ENCODE measurements at regions not wholly inside any gene's neighbourhood (a gene's known extent, or its start where the extent isn't known, plus 50 kb on each side); places are given as distances from the start of the nearest gene placed in this dataset.

DNA sequence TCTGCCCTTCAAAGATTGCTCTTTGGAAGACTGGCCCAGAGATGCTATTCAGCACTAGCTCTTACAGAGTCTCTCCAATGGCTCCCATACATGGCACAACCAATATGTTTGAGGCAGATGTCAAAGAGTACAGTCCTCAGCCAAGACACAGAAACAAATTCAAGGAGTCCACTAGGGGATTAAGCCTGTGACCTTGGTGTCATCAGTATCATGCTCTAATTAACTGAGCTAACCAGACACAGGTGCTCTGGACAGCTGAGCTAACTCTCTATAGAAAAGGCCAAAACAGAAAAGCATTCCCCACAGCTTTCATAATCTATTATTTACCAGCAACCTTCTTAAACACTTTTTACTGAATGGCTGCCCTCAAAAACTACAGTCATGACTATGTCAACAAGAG, 666.0 kb upstream of the PLXNA2 start:
- Histone ChIP-seq H3K27me3 (ENCODE audit: insufficient read depth, low read depth, severe bottlenecking) (no peaks in the 10 kb centered on the region), H3K27ac (peak overlapping the region; percentile 82), H3K9me3 (ENCODE audit: severe bottlenecking) (peaks cover 3% of the 10 kb centered on the region), H3K4me3 (ENCODE audit: low read depth, low read length) (no peak overlapping the region), H3K36me3 (no peaks in the 10 kb centered on the region)
- TF ChIP-seq, protein P1, sequence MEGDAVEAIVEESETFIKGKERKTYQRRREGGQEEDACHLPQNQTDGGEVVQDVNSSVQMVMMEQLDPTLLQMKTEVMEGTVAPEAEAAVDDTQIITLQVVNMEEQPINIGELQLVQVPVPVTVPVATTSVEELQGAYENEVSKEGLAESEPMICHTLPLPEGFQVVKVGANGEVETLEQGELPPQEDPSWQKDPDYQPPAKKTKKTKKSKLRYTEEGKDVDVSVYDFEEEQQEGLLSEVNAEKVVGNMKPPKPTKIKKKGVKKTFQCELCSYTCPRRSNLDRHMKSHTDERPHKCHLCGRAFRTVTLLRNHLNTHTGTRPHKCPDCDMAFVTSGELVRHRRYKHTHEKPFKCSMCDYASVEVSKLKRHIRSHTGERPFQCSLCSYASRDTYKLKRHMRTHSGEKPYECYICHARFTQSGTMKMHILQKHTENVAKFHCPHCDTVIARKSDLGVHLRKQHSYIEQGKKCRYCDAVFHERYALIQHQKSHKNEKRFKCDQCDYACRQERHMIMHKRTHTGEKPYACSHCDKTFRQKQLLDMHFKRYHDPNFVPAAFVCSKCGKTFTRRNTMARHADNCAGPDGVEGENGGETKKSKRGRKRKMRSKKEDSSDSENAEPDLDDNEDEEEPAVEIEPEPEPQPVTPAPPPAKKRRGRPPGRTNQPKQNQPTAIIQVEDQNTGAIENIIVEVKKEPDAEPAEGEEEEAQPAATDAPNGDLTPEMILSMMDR (IDR thresholded peaks at IDR 0.05; ENCODE audit: low read depth, low read length) = no peak
- no peak for DNase-seq

DNA sequence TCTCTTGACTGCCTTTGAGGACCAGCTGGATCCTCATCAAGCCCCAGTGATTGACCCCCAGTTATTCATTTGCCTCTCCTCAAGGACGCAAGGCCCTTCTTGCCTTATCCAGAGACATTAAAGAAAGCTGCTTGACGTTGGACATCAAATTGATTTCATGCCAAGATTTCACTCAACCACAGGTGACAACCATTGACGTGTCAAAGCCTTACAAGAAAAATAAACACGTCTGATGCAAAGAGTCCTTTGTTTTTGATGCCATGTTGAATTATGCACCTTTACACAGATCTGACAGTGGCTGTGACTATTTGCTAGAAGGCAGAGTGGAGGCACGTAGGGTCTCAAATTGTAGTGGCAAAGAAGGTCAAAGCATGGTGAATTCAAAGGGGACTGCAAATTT, 666.2 kb upstream of the CAMK1G start:
- no peak for DNase-seq
- no peaks in the 10 kb centered on the region for H3K36me3 ChIP-seq
- TF ChIP-seq, protein P1 (IDR thresholded peaks at IDR 0.05; ENCODE audit: low read depth, low read length) = no peak
- H3K9me3 ChIP-seq (ENCODE audit: severe bottlenecking) = peaks cover 3% of the 10 kb centered on the region
- no peaks in the 10 kb centered on the region for H3K27me3 ChIP-seq (ENCODE audit: insufficient read depth, low read depth, severe bottlenecking)
- H3K27ac ChIP-seq = peak overlapping the region; percentile 65
- no peak overlapping the region for H3K4me3 ChIP-seq (ENCODE audit: low read depth, low read length)

DNA sequence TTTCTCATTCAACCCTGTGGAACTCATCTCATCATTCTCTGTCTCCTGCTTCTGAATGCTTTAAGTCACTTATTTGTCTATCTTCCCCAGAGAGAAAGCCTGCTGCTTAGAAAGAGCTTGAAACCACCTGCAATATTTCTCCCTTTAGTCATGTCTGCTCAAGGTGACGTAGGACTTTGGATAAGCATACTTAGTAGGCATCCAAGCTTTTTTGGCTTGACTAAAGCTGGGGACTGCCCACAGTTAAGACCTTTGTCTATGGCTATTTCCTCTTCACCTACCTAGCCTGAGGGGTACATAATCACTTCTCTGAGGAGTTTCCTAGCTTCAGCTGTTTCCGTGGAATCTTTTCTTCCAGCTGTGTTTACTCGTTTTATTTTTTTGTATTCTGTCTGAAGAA, 665.8 kb upstream of the CAMK1G start:
- TF ChIP-seq, protein P1 (IDR thresholded peaks at IDR 0.05; ENCODE audit: low read depth, low read length) = no peak
- DNase-seq = peak; percentile 47
- peaks cover 3% of the 10 kb centered on the region for H3K9me3 ChIP-seq (ENCODE audit: severe bottlenecking)

DNA sequence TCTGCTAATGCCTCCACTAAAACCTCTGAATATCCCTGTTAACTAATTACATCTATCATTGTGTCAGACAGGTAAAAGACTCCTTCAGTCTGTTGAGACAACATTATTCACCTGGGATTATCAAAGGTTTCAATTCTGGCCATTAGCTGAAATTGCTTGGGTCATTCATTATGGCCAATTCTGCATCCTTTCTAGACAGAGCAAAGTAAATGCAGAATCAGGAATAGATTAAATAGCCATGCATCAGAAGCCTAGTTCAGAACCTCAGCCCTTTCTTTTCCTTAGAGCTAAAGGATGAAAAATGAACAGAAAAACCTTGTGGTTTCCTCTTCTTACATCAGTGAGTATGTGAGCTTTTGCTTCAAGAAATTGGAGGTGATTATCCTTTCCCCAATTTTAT, 665.4 kb upstream of the CAMK1G start:
- TF ChIP-seq, protein P1 (IDR thresholded peaks at IDR 0.05; ENCODE audit: low read depth, low read length) = no peak
- H3K4me3 ChIP-seq (ENCODE audit: low read depth, low read length) = no peak overlapping the region
- H3K9me3 ChIP-seq (ENCODE audit: severe bottlenecking) = peaks cover under 1% of the 10 kb centered on the region
- H3K36me3 ChIP-seq = no peaks in the 10 kb centered on the region
- no peak for DNase-seq
- H3K27ac ChIP-seq = peak overlapping the region; percentile 65
- no peaks in the 10 kb centered on the region for H3K27me3 ChIP-seq (ENCODE audit: insufficient read depth, low read depth, severe bottlenecking)

More for the DNA sequence above, 665.8 kb upstream of the CAMK1G start:
- H3K27me3 ChIP-seq (ENCODE audit: insufficient read depth, low read depth, severe bottlenecking) = no peaks in the 10 kb centered on the region
- H3K4me3 ChIP-seq (ENCODE audit: low read depth, low read length) = no peak overlapping the region
- H3K36me3 ChIP-seq = no peaks in the 10 kb centered on the region
- peak overlapping the region; percentile 65 for H3K27ac ChIP-seq

DNA sequence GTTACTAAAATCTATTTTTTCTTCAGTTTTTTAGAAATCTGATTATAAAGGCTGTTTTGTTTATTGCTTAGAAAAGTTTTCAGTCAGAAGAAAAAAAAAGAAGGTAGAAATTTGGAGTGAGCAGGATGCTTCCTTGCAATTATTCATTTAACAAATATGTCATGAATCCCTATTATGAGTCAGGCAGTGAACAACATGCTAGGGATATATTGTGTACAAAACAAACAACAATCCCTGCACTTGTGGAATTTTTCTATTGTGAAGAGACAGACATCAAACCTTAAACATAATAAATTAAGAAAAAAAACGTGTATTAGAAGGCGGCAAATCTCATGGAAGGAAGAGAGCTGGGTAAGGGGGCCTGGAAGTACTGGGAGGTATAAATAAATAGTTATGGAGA, 664.1 kb upstream of the CAMK1G start:
- Histone ChIP-seq H3K36me3 (no peaks in the 10 kb centered on the region), H3K9me3 (ENCODE audit: severe bottlenecking) (no peaks in the 10 kb centered on the region), H3K27ac (peak overlapping the region; percentile 65), H3K4me3 (ENCODE audit: low read depth, low read length) (no peak overlapping the region), H3K27me3 (ENCODE audit: insufficient read depth, low read depth, severe bottlenecking) (no peaks in the 10 kb centered on the region)
- TF ChIP-seq, protein P1 (IDR thresholded peaks at IDR 0.05; ENCODE audit: low read depth, low read length) = no peak
- DNase-seq = no peak

DNA sequence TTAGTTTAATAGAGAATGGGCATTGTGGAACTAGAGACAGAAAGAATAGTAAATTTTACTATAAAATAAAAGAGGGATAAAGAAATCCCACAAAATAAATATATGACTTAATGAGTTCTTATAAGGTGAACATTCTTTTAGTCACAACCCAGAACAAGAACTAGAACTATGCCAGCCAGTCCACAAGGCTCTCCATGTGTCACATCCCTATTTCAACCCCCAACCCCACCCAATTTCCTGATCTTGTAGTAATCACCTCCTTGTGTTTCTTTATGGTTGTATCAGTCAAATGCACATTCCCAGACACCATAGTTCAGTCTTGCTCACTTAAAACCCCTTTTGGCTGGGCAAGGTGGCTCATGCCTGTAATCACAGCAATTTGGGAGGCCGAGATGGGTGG, 662.3 kb upstream of the CAMK1G start:
- H3K9me3 ChIP-seq (ENCODE audit: severe bottlenecking) = no peaks in the 10 kb centered on the region
- no peak overlapping the region for H3K4me3 ChIP-seq (ENCODE audit: low read depth, low read length)
- TF ChIP-seq, protein P1 (IDR thresholded peaks at IDR 0.05; ENCODE audit: low read depth, low read length) = no peak
- no peak overlapping the region for H3K27ac ChIP-seq
- DNase-seq = no peak
- H3K36me3 ChIP-seq = no peaks in the 10 kb centered on the region
- no peaks in the 10 kb centered on the region for H3K27me3 ChIP-seq (ENCODE audit: insufficient read depth, low read depth, severe bottlenecking)

All from WERI-Rb-1 (cell line).